Effector memory CD4-positive, alpha-beta T cell (primary cell): ENCODE measurements at regions not wholly inside any gene's neighbourhood (a gene's known extent, or its start where the extent isn't known, plus 50 kb on each side); places are given as distances from the start of the nearest gene placed in this dataset.
"Not testable (repeated sequence)": the region's sequence is repeated elsewhere in the genome, so short reads cannot be mapped to it uniquely, and the experiment has no call there.

Experiments
- DNase-seq, 3 donors: peaks; one replicate each; pipeline ENCODE4 v3.0.0-alpha.2; 2020
- H3K27ac ChIP-seq: 2 replicates; pipeline ENCODE4 v1.7.0; 2013; ENCODE audit warnings: mild to moderate bottlenecking, low read length, moderate library complexity; ENCODE audit not compliant: insufficient read depth, poor library complexity, severe bottlenecking
- H3K27me3 ChIP-seq: replicated peaks from 2 replicates; pipeline ENCODE4 v1.7.0; 2013; ENCODE audit warnings: mild to moderate bottlenecking, low read length; ENCODE audit not compliant: insufficient read depth, control insufficient read depth, poor library complexity, severe bottlenecking
- H3K36me3 ChIP-seq: 2 replicates; pipeline ENCODE4 v1.7.0; 2013; ENCODE audit warnings: mild to moderate bottlenecking, low read length, moderate library complexity; ENCODE audit not compliant: control insufficient read depth, insufficient read depth
- H3K4me1 ChIP-seq: 2 replicates; pipeline ENCODE4 v1.7.0; 2013; ENCODE audit warnings: low read length, mild to moderate bottlenecking; ENCODE audit not compliant: control insufficient read depth, insufficient read depth, poor library complexity, severe bottlenecking
- H3K4me3 ChIP-seq: 2 replicates; pipeline ENCODE4 v1.7.0; 2013; ENCODE audit warnings: low read length, low read depth, mild to moderate bottlenecking; ENCODE audit not compliant: insufficient read depth, poor library complexity, severe bottlenecking
- H3K9me3 ChIP-seq: 2 replicates; pipeline ENCODE4 v1.7.0; 2013; ENCODE audit warnings: mild to moderate bottlenecking, low read length, moderate library complexity; ENCODE audit not compliant: control insufficient read depth

GRCh38 chr4:138392751-138393308 is 150.7 kb upstream of the SLC7A11 start:
- no peaks in the 10 kb centered on the region for H3K9me3 ChIP-seq
- H3K27ac ChIP-seq: no peak overlapping the region
- H3K36me3 ChIP-seq: no peaks in the 10 kb centered on the region
- no peak for DNase-seq
- no peaks in the 10 kb centered on the region for H3K27me3 ChIP-seq
- no peaks in the 10 kb centered on the region for H3K4me1 ChIP-seq
- H3K4me3 ChIP-seq: no peak overlapping the region

GRCh38 chr4:138389976-138390685 is 148.0 kb upstream of the SLC7A11 start:
- Histone ChIP-seq H3K9me3 (no peaks in the 10 kb centered on the region), H3K27ac (no peak overlapping the region), H3K4me1 (no peaks in the 10 kb centered on the region), H3K27me3 (no peaks in the 10 kb centered on the region), H3K36me3 (no peaks in the 10 kb centered on the region), H3K4me3 (no peak overlapping the region)
- DNase-seq: no peak

- no peaks in the 10 kb centered on the region for H3K27me3 ChIP-seq
- no peaks in the 10 kb centered on the region for H3K36me3 ChIP-seq
- DNase-seq: no peak
- H3K9me3 ChIP-seq: no peaks in the 10 kb centered on the region
- H3K4me3 ChIP-seq: no peak overlapping the region
- H3K4me1 ChIP-seq: no peaks in the 10 kb centered on the region
- no peak overlapping the region for H3K27ac ChIP-seq
Observed at GRCh38 chr4:138374947-138375346, 132.8 kb upstream of the SLC7A11 start.

- no peaks in the 10 kb centered on the region for H3K27me3 ChIP-seq
- H3K9me3 ChIP-seq: no peaks in the 10 kb centered on the region
- no peak overlapping the region for H3K4me3 ChIP-seq
- no peak for DNase-seq
- no peaks in the 10 kb centered on the region for H3K36me3 ChIP-seq
- H3K4me1 ChIP-seq: no peaks in the 10 kb centered on the region
- H3K27ac ChIP-seq: no peak overlapping the region
Observed at GRCh38 chr4:138367942-138368341, 125.8 kb upstream of the SLC7A11 start.

- H3K9me3 ChIP-seq, H3K4me1 ChIP-seq, H3K27me3 ChIP-seq, H3K36me3 ChIP-seq, H3K27ac ChIP-seq, DNase-seq, H3K4me3 ChIP-seq: not testable (repeated sequence)
Observed at GRCh38 chr4:138352446-138352845, 110.3 kb upstream of the SLC7A11 start.

- no peak overlapping the region for H3K27ac ChIP-seq
- H3K4me1 ChIP-seq: no peaks in the 10 kb centered on the region
- H3K36me3 ChIP-seq: no peaks in the 10 kb centered on the region
- no peak for DNase-seq
- no peaks in the 10 kb centered on the region for H3K27me3 ChIP-seq
- no peaks in the 10 kb centered on the region for H3K9me3 ChIP-seq
- H3K4me3 ChIP-seq: no peak overlapping the region
Observed at GRCh38 chr4:138348055-138348454, 105.9 kb upstream of the SLC7A11 start.

- no peak for DNase-seq
- no peak overlapping the region for H3K27ac ChIP-seq
- no peaks in the 10 kb centered on the region for H3K9me3 ChIP-seq
- H3K4me1 ChIP-seq: no peaks in the 10 kb centered on the region
- no peaks in the 10 kb centered on the region for H3K27me3 ChIP-seq
- H3K4me3 ChIP-seq: no peak overlapping the region
- no peaks in the 10 kb centered on the region for H3K36me3 ChIP-seq
Observed at GRCh38 chr4:138347561-138347960, 105.4 kb upstream of the SLC7A11 start.

GRCh38 chr4:138344851-138345250 is 102.7 kb upstream of the SLC7A11 start:
- no peaks in the 10 kb centered on the region for H3K27me3 ChIP-seq
- H3K27ac ChIP-seq: no peak overlapping the region
- H3K9me3 ChIP-seq: no peaks in the 10 kb centered on the region
- no peak for DNase-seq
- H3K36me3 ChIP-seq: no peaks in the 10 kb centered on the region
- no peaks in the 10 kb centered on the region for H3K4me1 ChIP-seq
- no peak overlapping the region for H3K4me3 ChIP-seq

GRCh38 chr4:138344054-138344453 is 101.9 kb upstream of the SLC7A11 start:
- no peaks in the 10 kb centered on the region for H3K27me3 ChIP-seq
- DNase-seq: no peak
- no peak overlapping the region for H3K4me3 ChIP-seq
- no peak overlapping the region for H3K27ac ChIP-seq
- no peaks in the 10 kb centered on the region for H3K36me3 ChIP-seq
- no peaks in the 10 kb centered on the region for H3K4me1 ChIP-seq
- H3K9me3 ChIP-seq: no peaks in the 10 kb centered on the region

GRCh38 chr4:138341739-138342415 is 99.7 kb upstream of the SLC7A11 start:
- Histone ChIP-seq H3K27ac (no peak overlapping the region), H3K9me3 (no peaks in the 10 kb centered on the region), H3K4me1 (no peaks in the 10 kb centered on the region), H3K36me3 (no peaks in the 10 kb centered on the region), H3K27me3 (no peaks in the 10 kb centered on the region), H3K4me3 (no peak overlapping the region)
- DNase-seq: no peak
